GM19023 (cell line): ENCODE measurements at regions not wholly inside any gene's neighbourhood (a gene's known extent, or its start where the extent isn't known, plus 50 kb on each side); places are given as distances from the start of the nearest gene placed in this dataset.
"Not testable (repeated sequence)": the region's sequence is repeated elsewhere in the genome, so short reads cannot be mapped to it uniquely, and the experiment has no call there.

Experiments
- ATAC-seq: cut with Tn5 transposase; IDR thresholded peaks from one replicate; pipeline ENCODE4 v1.9.1; 2021; ENCODE audit warnings: mild to moderate bottlenecking, moderate library complexity; ENCODE audit not compliant: unreplicated experiment

- no peak for ATAC-seq
Measured at GRCh38 chr5:86493777-86494176, 124.0 kb upstream of the COX7C start.

GRCh38 chr5:86500947-86501346 is 116.8 kb upstream of the COX7C start:
- ATAC-seq, result no peak

GRCh38 chr5:86507574-86507973 is 110.2 kb upstream of the COX7C start:
- no peak for ATAC-seq

GRCh38 chr5:86510330-86510915 is 107.3 kb upstream of the COX7C start:
- not testable (repeated sequence) for ATAC-seq

GRCh38 chr5:86523718-86524117 is 94.0 kb upstream of the COX7C start:
- no peak for ATAC-seq

- ATAC-seq, result no peak
Measured at GRCh38 chr5:86525622-86526021, 92.1 kb upstream of the COX7C start.

- no peak for ATAC-seq
Measured at GRCh38 chr5:86526811-86527348, 90.9 kb upstream of the COX7C start.

- ATAC-seq, result no peak
Measured at GRCh38 chr5:86532429-86532828, 85.3 kb upstream of the COX7C start.

GRCh38 chr5:86536396-86536795 is 81.3 kb upstream of the COX7C start:
- no peak for ATAC-seq

- no peak for ATAC-seq
Measured at GRCh38 chr5:86542532-86542931, 75.2 kb upstream of the COX7C start.

- no peak for ATAC-seq
Measured at GRCh38 chr5:86546044-86546443, 71.7 kb upstream of the COX7C start.

GRCh38 chr5:86546582-86546981 is 71.2 kb upstream of the COX7C start:
- ATAC-seq, result no peak

GRCh38 chr5:86554638-86555037 is 63.1 kb upstream of the COX7C start:
- no peak for ATAC-seq

- no peak for ATAC-seq
Measured at GRCh38 chr5:86557920-86558319, 59.8 kb upstream of the COX7C start.

GRCh38 chr5:86565197-86565789 is 52.4 kb upstream of the COX7C start:
- ATAC-seq, result no peak

- ATAC-seq, result not testable (repeated sequence)
Measured at GRCh38 chr5:86566030-86566429, 51.7 kb upstream of the COX7C start.
